IPS-11a (cell line): ENCODE measurements at regions not wholly inside any gene's neighbourhood (a gene's known extent, or its start where the extent isn't known, plus 50 kb on each side); places are given as distances from the start of the nearest gene placed in this dataset.

Experiments
- H3K4me3 ChIP-seq: one replicate; pipeline ENCODE4 v1.5.1; 2013; ENCODE audit warnings: low read depth, low read length, control low read depth

- no peak overlapping the region for H3K4me3 ChIP-seq
Observed at GRCh38 chr1:98482611-98483010, 178.9 kb upstream of the SNX7 start.

GRCh38 chr1:98480271-98480670 lies 181.2 kb upstream of the SNX7 start:
- no peak overlapping the region for H3K4me3 ChIP-seq

- H3K4me3 ChIP-seq: no peak overlapping the region
Observed at GRCh38 chr1:98478121-98478520, 183.4 kb upstream of the SNX7 start.

- H3K4me3 ChIP-seq: no peak overlapping the region
Observed at GRCh38 chr1:98472878-98473277, 188.6 kb upstream of the SNX7 start.

- no peak overlapping the region for H3K4me3 ChIP-seq
Observed at GRCh38 chr1:98471633-98472032, 189.9 kb upstream of the SNX7 start.

- H3K4me3 ChIP-seq: no peak overlapping the region
Observed at GRCh38 chr1:98468111-98468717, 193.3 kb upstream of the SNX7 start.

GRCh38 chr1:98467586-98467985 lies 193.9 kb upstream of the SNX7 start:
- no peak overlapping the region for H3K4me3 ChIP-seq

- no peak overlapping the region for H3K4me3 ChIP-seq
Observed at GRCh38 chr1:98467122-98467521, 194.4 kb upstream of the SNX7 start.

GRCh38 chr1:98461873-98462385 lies 199.6 kb upstream of the SNX7 start:
- H3K4me3 ChIP-seq: no peak overlapping the region

- H3K4me3 ChIP-seq: no peak overlapping the region
Observed at GRCh38 chr1:98460136-98460535, 201.4 kb upstream of the SNX7 start.

GRCh38 chr1:98459486-98459870 lies 202.0 kb upstream of the SNX7 start:
- H3K4me3 ChIP-seq: no peak overlapping the region

- no peak overlapping the region for H3K4me3 ChIP-seq
Observed at GRCh38 chr1:98458511-98459485, 202.7 kb upstream of the SNX7 start.

GRCh38 chr1:98457248-98457647 lies 204.3 kb upstream of the SNX7 start:
- no peak overlapping the region for H3K4me3 ChIP-seq

- H3K4me3 ChIP-seq: no peak overlapping the region
Observed at GRCh38 chr1:98454666-98455065, 206.9 kb upstream of the SNX7 start.

- H3K4me3 ChIP-seq: no peak overlapping the region
Observed at GRCh38 chr1:98453066-98453465, 208.5 kb upstream of the SNX7 start.

- no peak overlapping the region for H3K4me3 ChIP-seq
Observed at GRCh38 chr1:98452162-98452561, 209.4 kb upstream of the SNX7 start.

- no peak overlapping the region for H3K4me3 ChIP-seq
Observed at GRCh38 chr1:98441281-98441680, 220.2 kb upstream of the SNX7 start.

GRCh38 chr1:98439471-98439870 lies 222.1 kb upstream of the SNX7 start:
- H3K4me3 ChIP-seq: no peak overlapping the region

- no peak overlapping the region for H3K4me3 ChIP-seq
Observed at GRCh38 chr1:98437540-98437939, 224.0 kb upstream of the SNX7 start.

GRCh38 chr1:98437011-98437410 lies 224.5 kb upstream of the SNX7 start:
- H3K4me3 ChIP-seq: no peak overlapping the region

GRCh38 chr1:98429965-98430443 lies 231.5 kb upstream of the SNX7 start:
- no peak overlapping the region for H3K4me3 ChIP-seq

- no peak overlapping the region for H3K4me3 ChIP-seq
Observed at GRCh38 chr1:98428864-98429263, 232.7 kb upstream of the SNX7 start.
